H1 (cell line): ENCODE measurements at regions not wholly inside any gene's neighbourhood (a gene's known extent, or its start where the extent isn't known, plus 50 kb on each side); places are given as distances from the start of the nearest gene placed in this dataset.

ENCODE experiments used
- CTCF ChIA-PET: fragments of 300-600 bp; sonication (Branson Sonifier 250); formaldehyde crosslinking; loops from one replicate; lab custom pipeline; 2021; ENCODE audit not compliant: partially characterized antibody; lab: Charles Lee
- POLR2A ChIA-PET: fragments of 300-600 bp; sonication (Branson Sonifier 250); formaldehyde crosslinking; loops from one replicate; lab custom pipeline; 2021; ENCODE audit warnings: inconsistent platforms; ENCODE audit not compliant: partially characterized antibody; lab: Charles Lee
- DNase-seq, 2 experiments: peaks; one replicate each; pipeline versions ENCODE4 v3.0.0 to v3.0.0-alpha.2; 2010 to 2022; ENCODE audit warnings: low spot score in 2 of 2, low read depth in 1 of 2, mixed read lengths in 1 of 2
- FAIRE-seq: peaks from 2 replicates; lab custom pipeline; 2011; peaks lifted over from hg19 to GRCh38; lab: Jason Lieb, UNC
- H2AFZ ChIP-seq: 2 replicates; pipeline ENCODE4 v1.8.1; 2012; ENCODE audit warnings: low read length, inconsistent platforms
- H2AK5ac ChIP-seq: 2 replicates; pipeline ENCODE4 v1.6.1; 2013; ENCODE audit warnings: low read depth, low read length
- H2BK120ac ChIP-seq: replicated peaks from 2 replicates; pipeline ENCODE3; 2013; ENCODE audit warnings: low read depth, low read length, inconsistent platforms
- H2BK12ac ChIP-seq: 2 replicates; pipeline ENCODE4 v1.6.1; 2013; ENCODE audit warnings: low read depth, low read length
- H2BK15ac ChIP-seq: 2 replicates; pipeline ENCODE4 v1.6.1; 2013; ENCODE audit warnings: low read length
- H2BK20ac ChIP-seq: 2 replicates; pipeline ENCODE4 v1.6.1; 2013; ENCODE audit warnings: low read length
- H2BK5ac ChIP-seq: 2 replicates; pipeline ENCODE4 v1.6.1; 2013; ENCODE audit warnings: low read depth, low read length
- H3K14ac ChIP-seq: 2 replicates; pipeline ENCODE4 v1.6.1; 2013; ENCODE audit warnings: inconsistent platforms; ENCODE audit not compliant: insufficient read length
- H3K18ac ChIP-seq: 2 replicates; pipeline ENCODE4 v1.6.1; 2013; ENCODE audit warnings: low read length; ENCODE audit errors: extremely low read depth
- H3K23ac ChIP-seq: 2 replicates; pipeline ENCODE4 v1.6.1; 2013; ENCODE audit warnings: inconsistent platforms; ENCODE audit not compliant: insufficient read length
- H3K23me2 ChIP-seq: 2 replicates; pipeline ENCODE4 v1.6.1; 2013; ENCODE audit warnings: low read depth, low read length
- H3K27ac ChIP-seq: 2 replicates; pipeline ENCODE4 v1.6.1; 2011; ENCODE audit warnings: low read depth, low read length, inconsistent platforms
- H3K27me3 ChIP-seq, 4 experiments: replicated peaks in 1 of 4; 1 replicate in 1 of 4; 2 replicates in 3 of 4; pipeline versions ENCODE4 v1.6.1 to v1.8.1; 2011 to 2013; ENCODE audit warnings: low read length in 3 of 4, mild to moderate bottlenecking in 3 of 4, inconsistent platforms in 2 of 4, mixed read lengths in 2 of 4, moderate library complexity in 1 of 4; ENCODE audit not compliant: control insufficient read depth in 3 of 4, insufficient read depth in 3 of 4; ENCODE audit errors: extremely low read depth in 1 of 4
- H3K36me3 ChIP-seq, 4 experiments: 2 replicates each; pipeline versions ENCODE4 v1.6.1 to v1.8.1; 2011 to 2013; ENCODE audit warnings: mild to moderate bottlenecking in 4 of 4, low read length in 3 of 4, moderate library complexity in 2 of 4, control low read depth in 1 of 4, inconsistent platforms in 1 of 4; ENCODE audit not compliant: insufficient read depth in 4 of 4, control insufficient read depth in 2 of 4
- H3K4ac ChIP-seq: replicated peaks from 2 replicates; pipeline ENCODE3; 2013; ENCODE audit warnings: low read length, low read depth, mixed read lengths, inconsistent platforms; ENCODE audit not compliant: insufficient read length
- H3K4me1 ChIP-seq, 4 experiments: replicated peaks in 1 of 4; 1 replicate in 1 of 4; 2 replicates in 3 of 4; pipeline versions ENCODE4 v1.6.1 to v1.8.1; 2011 to 2013; ENCODE audit warnings: low read length in 3 of 4, inconsistent platforms in 2 of 4, mixed read lengths in 1 of 4; ENCODE audit not compliant: insufficient read depth in 4 of 4, control insufficient read depth in 3 of 4
- H3K4me2 ChIP-seq, 2 experiments: 2 replicates each; pipeline versions ENCODE4 v1.6.1 to v1.8.1; 2011 to 2013; ENCODE audit warnings: low read depth in 2 of 2, low read length in 2 of 2, control low read depth in 1 of 2, inconsistent platforms in 1 of 2, mild to moderate bottlenecking in 1 of 2; ENCODE audit not compliant: insufficient read depth in 1 of 2
- H3K4me3 ChIP-seq, 4 experiments: fragments of 200-600, 300-600 bp in 1 of 4; sonication (generic), shearing (Covaris generic), sonication (Bioruptor Twin) in 1 of 4; 2 replicates each; pipeline versions ENCODE4 v1.5.1 to v1.8.1; 2011 to 2016; ENCODE audit warnings: low read length in 4 of 4, low read depth in 3 of 4, control low read depth in 2 of 4, inconsistent platforms in 2 of 4, mild to moderate bottlenecking in 2 of 4, mixed read lengths in 1 of 4, moderate library complexity in 1 of 4; ENCODE audit not compliant: insufficient read depth in 2 of 4; ENCODE audit errors: extremely low read depth in 1 of 4
- H3K56ac ChIP-seq: replicated peaks from 2 replicates; pipeline ENCODE3; 2013; ENCODE audit warnings: low read depth, mild to moderate bottlenecking, mixed read lengths, low read length, inconsistent platforms; ENCODE audit not compliant: insufficient read length
- H3K79me1 ChIP-seq: 2 replicates; pipeline ENCODE4 v1.6.1; 2013; ENCODE audit warnings: low read depth, low read length, control low read depth
- H3K79me2 ChIP-seq, 2 experiments: 2 replicates each; pipeline versions ENCODE4 v1.6.1 to v1.8.1; 2012 to 2013; ENCODE audit warnings: low read length in 2 of 2, mild to moderate bottlenecking in 2 of 2, inconsistent platforms in 1 of 2; ENCODE audit not compliant: insufficient read depth in 2 of 2, control insufficient read depth in 1 of 2
- H3K9ac ChIP-seq, 4 experiments: replicated peaks in 1 of 4; 1 replicate in 1 of 4; 2 replicates in 3 of 4; pipeline versions ENCODE4 v1.6.1 to v1.8.1; 2011 to 2013; ENCODE audit warnings: low read depth in 3 of 4, low read length in 3 of 4, control low read depth in 2 of 4, mild to moderate bottlenecking in 2 of 4, moderate library complexity in 2 of 4, inconsistent platforms in 1 of 4; ENCODE audit errors: extremely low read depth in 1 of 4
- H3K9me3 ChIP-seq, 2 experiments: 2 replicates each; pipeline versions ENCODE4 v1.6.1 to v1.8.1; 2012 to 2013; ENCODE audit warnings: mild to moderate bottlenecking in 2 of 2, moderate library complexity in 2 of 2, control low read depth in 1 of 2, inconsistent platforms in 1 of 2, low read depth in 1 of 2, low read length in 1 of 2, mixed read lengths in 1 of 2; ENCODE audit not compliant: insufficient read depth in 2 of 2
- H4K20me1 ChIP-seq, 2 experiments: replicated peaks in 1 of 2; 2 replicates each; pipeline versions ENCODE3 to v1.8.1; 2011 to 2013; ENCODE audit warnings: inconsistent platforms in 2 of 2, low read length in 2 of 2, mild to moderate bottlenecking in 1 of 2; ENCODE audit not compliant: insufficient read depth in 2 of 2, control insufficient read depth in 1 of 2
- H4K5ac ChIP-seq: 2 replicates; pipeline ENCODE4 v1.6.1; 2013; ENCODE audit warnings: low read length, low read depth, mixed read lengths, inconsistent platforms; ENCODE audit not compliant: insufficient read length
- H4K8ac ChIP-seq: 2 replicates; pipeline ENCODE4 v1.8.0; 2013; ENCODE audit warnings: mild to moderate bottlenecking, moderate library complexity, low read length, inconsistent platforms; ENCODE audit not compliant: insufficient read depth; ENCODE audit errors: extremely low read depth
- H4K91ac ChIP-seq: replicated peaks from 2 replicates; pipeline ENCODE3; 2013; ENCODE audit warnings: low read length, mixed read lengths, inconsistent platforms; ENCODE audit not compliant: insufficient read length
- CTBP2 ChIP-seq: IDR thresholded peaks from 2 replicates; pipeline ENCODE4 v1.7.0; 2011; ENCODE audit warnings: borderline replicate concordance, mild to moderate bottlenecking, moderate library complexity, mixed read lengths, low read length; ENCODE audit not compliant: insufficient read depth, insufficient read length
- SRF ChIP-seq: IDR thresholded peaks from 2 replicates; pipeline ENCODE4 v1.6.1; 2011; ENCODE audit warnings: mild to moderate bottlenecking, low read depth, low read length, moderate library complexity
- TCF12 ChIP-seq: IDR thresholded peaks from 2 replicates; pipeline ENCODE4 v1.6.1; 2011; ENCODE audit warnings: low read depth, mild to moderate bottlenecking, low read length
- WGBS, 2 experiments: shearing (Covaris generic) in 1 of 2; methylation state at CpG; one replicate each; pipeline versions ENCODE4 v1.1.6 to v1.1.7; 2013 to 2015; ENCODE audit warnings: low lambda C conversion rate in 2 of 2, mixed read lengths in 2 of 2, inconsistent platforms in 1 of 2, low coverage in 1 of 2, missing lambda C conversion rate in 1 of 2; ENCODE audit not compliant: insufficient replicate concordance in 2 of 2, insufficient coverage in 1 of 2, insufficient read length in 1 of 2; ENCODE audit errors: extremely low coverage in 1 of 2, missing lambda C conversion rate in 1 of 2; 5-methylcytosine and 5-hydroxymethylcytosine counted together
- TF ChIP-seq, protein P1 (sequence below), 3 experiments: IDR thresholded peaks; 1 replicate in 2 of 3; 2 replicates in 1 of 3; pipeline versions ENCODE4 v1.5.1 to v1.6.1; 2011; ENCODE audit warnings: low read length in 3 of 3, mild to moderate bottlenecking in 3 of 3, inconsistent platforms in 2 of 3, low read depth in 1 of 3, moderate library complexity in 1 of 3; ENCODE audit not compliant: insufficient read depth in 1 of 3; ENCODE audit errors: control extremely low read depth in 1 of 3

GRCh38 chr12:19967431-19967830 is 400.9 kb upstream of the PDE3A start:
- no peak for FAIRE-seq
- H2BK15ac ChIP-seq = no peak overlapping the region
- no peaks in the 10 kb centered on the region for H3K36me3 ChIP-seq
- no peak overlapping the region for H2BK20ac ChIP-seq
- no peak overlapping the region for H2BK120ac ChIP-seq
- ChIA-PET CTCF (no interaction called here), POLR2A (no interaction called here)
- H3K27ac ChIP-seq = no peak overlapping the region
- no peak overlapping the region for H3K4me2 ChIP-seq
- peaks cover 0 to 7% (median 4%) of the 10 kb centered on the region in 4 experiments; a peak in 3 of 7 replicates for H3K4me1 ChIP-seq
- no peak overlapping the region for H3K23ac ChIP-seq
- H2BK5ac ChIP-seq = no peak overlapping the region
- no peak overlapping the region for H3K18ac ChIP-seq
- H3K56ac ChIP-seq = no peak overlapping the region
- no peaks in the 10 kb centered on the region for H4K20me1 ChIP-seq
- H3K23me2 ChIP-seq = no peaks in the 10 kb centered on the region
- no peak overlapping the region for H4K91ac ChIP-seq
- 79% methylated on average over 2 of the region's 2 CpGs; no CpG with 5 or more reads in 1 of the 2 experiments for WGBS, 2 experiments
- no peak overlapping the region for H3K4ac ChIP-seq
- no peak overlapping the region for H3K4me3 ChIP-seq
- 0 out of 2 replicates have a peak overlapping the region, but pooled peaks have one; percentile 35 for H2AFZ ChIP-seq
- no peak for DNase-seq
- H4K5ac ChIP-seq = no peak overlapping the region
- H3K9ac ChIP-seq = no peak overlapping the region
- no peaks in the 10 kb centered on the region for H3K79me1 ChIP-seq
- no peaks in the 10 kb centered on the region for H3K79me2 ChIP-seq
- no peak overlapping the region for H3K14ac ChIP-seq
- no peak overlapping the region for H2AK5ac ChIP-seq
- no peaks in the 10 kb centered on the region for H3K27me3 ChIP-seq
- H3K9me3 ChIP-seq = no peaks in the 10 kb centered on the region
- H4K8ac ChIP-seq = no peak overlapping the region
- H2BK12ac ChIP-seq = no peak overlapping the region
- no peak for TF ChIP-seq CTBP2
- TF ChIP-seq, protein P1, sequence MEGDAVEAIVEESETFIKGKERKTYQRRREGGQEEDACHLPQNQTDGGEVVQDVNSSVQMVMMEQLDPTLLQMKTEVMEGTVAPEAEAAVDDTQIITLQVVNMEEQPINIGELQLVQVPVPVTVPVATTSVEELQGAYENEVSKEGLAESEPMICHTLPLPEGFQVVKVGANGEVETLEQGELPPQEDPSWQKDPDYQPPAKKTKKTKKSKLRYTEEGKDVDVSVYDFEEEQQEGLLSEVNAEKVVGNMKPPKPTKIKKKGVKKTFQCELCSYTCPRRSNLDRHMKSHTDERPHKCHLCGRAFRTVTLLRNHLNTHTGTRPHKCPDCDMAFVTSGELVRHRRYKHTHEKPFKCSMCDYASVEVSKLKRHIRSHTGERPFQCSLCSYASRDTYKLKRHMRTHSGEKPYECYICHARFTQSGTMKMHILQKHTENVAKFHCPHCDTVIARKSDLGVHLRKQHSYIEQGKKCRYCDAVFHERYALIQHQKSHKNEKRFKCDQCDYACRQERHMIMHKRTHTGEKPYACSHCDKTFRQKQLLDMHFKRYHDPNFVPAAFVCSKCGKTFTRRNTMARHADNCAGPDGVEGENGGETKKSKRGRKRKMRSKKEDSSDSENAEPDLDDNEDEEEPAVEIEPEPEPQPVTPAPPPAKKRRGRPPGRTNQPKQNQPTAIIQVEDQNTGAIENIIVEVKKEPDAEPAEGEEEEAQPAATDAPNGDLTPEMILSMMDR (IDR thresholded peaks at IDR 0.05; ENCODE audit: control extremely low read depth in 1 of 3, insufficient read depth in 1 of 3, low read depth in 1 of 3, low read length in 3 of 3) = no peak
- no peak for TF ChIP-seq SRF
- TF ChIP-seq TCF12 = no peak
